HuH-7 (cell line): ENCODE measurements at regions not wholly inside any gene's neighbourhood (a gene's known extent, or its start where the extent isn't known, plus 50 kb on each side); places are given as distances from the start of the nearest gene placed in this dataset.
"Not testable (repeated sequence)": the region's sequence is repeated elsewhere in the genome, so short reads cannot be mapped to it uniquely, and the experiment has no call there.

Experiments
- DNase-seq: peaks from one replicate; pipeline ENCODE4 v3.0.0; 2011; ENCODE audit warnings: low spot score

GRCh38 chr10:109405338-109405737 lies 518.0 kb downstream of the XPNPEP1 start:
- DNase-seq, result no peak

- no peak for DNase-seq
Measured at GRCh38 chr10:109403551-109403950, 519.8 kb downstream of the XPNPEP1 start.

- DNase-seq, result no peak
Measured at GRCh38 chr10:109393425-109393824, 529.9 kb downstream of the XPNPEP1 start.

GRCh38 chr10:109386921-109387320 lies 536.4 kb downstream of the XPNPEP1 start:
- DNase-seq, result no peak

GRCh38 chr10:109386101-109386500 lies 537.2 kb downstream of the XPNPEP1 start:
- no peak for DNase-seq

DNA sequence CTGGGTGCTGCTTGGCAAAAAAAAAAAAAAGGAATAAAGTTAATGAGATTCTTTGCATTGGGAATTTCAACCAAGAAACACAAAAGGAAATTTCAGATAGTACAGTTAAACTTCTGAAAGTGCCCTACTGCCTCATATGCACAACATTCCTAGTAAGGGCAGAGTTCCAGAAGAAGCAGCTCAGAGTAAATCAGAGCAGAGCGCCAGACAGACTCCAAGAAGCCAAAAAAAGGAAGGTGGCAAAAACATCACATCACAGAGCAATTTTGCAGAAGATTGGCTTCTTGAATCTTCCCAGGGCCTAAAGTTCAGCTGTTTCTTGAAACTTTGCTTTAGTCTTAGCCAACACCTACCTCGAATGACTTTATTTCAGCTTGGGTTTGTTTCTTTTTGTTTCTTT lies 544.1 kb downstream of the XPNPEP1 start:
- no peak for DNase-seq

GRCh38 chr10:109374215-109374614 lies 549.1 kb downstream of the XPNPEP1 start:
- no peak for DNase-seq

GRCh38 chr10:109359316-109359715 lies 564.0 kb downstream of the XPNPEP1 start:
- DNase-seq, result no peak

GRCh38 chr10:109358325-109358724 lies 565.0 kb downstream of the XPNPEP1 start:
- no peak for DNase-seq

DNA sequence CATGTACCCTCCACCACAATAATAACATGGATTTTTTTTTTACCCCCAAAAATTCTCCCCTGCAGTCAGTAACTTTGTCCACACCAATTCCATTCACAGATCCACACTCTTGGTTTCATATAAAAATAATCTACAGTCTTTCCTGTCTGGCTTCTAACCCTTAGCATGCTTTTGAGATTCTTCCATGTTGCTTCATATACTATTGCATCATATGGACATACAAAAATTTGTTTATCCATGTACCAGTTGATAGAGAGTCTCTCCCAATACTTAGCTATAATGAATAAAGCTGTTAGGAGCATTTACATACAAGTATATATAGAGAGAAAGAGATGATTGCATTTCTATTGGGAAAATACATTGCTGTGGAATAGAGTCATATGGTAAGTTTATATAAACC lies 575.0 kb downstream of the XPNPEP1 start:
- DNase-seq, result no peak

GRCh38 chr10:109343293-109343692 lies 580.0 kb downstream of the XPNPEP1 start:
- no peak for DNase-seq

- no peak for DNase-seq
Measured at GRCh38 chr10:109341986-109342385, 581.3 kb downstream of the XPNPEP1 start.

- no peak for DNase-seq
Measured at GRCh38 chr10:109328001-109328400, 595.3 kb downstream of the XPNPEP1 start.

DNA sequence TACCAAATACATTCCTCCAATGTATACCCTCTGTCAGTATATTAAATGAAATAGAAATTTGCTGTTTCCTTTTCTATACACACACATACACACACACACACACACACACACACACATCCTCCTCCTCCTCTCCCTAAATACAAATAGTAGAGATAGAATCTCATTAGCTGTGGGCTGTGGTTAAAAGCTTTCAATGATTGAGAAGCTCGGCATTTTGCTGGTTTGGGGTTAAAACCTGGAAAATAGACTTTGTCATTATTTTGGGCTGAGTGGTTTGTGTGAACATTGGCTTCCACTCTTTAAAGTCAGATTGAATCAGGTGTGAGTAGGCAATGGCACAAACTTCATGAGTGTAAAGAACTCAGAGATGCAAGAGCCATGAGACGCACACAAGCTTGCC lies 596.0 kb downstream of the XPNPEP1 start:
- DNase-seq, result no peak

DNA sequence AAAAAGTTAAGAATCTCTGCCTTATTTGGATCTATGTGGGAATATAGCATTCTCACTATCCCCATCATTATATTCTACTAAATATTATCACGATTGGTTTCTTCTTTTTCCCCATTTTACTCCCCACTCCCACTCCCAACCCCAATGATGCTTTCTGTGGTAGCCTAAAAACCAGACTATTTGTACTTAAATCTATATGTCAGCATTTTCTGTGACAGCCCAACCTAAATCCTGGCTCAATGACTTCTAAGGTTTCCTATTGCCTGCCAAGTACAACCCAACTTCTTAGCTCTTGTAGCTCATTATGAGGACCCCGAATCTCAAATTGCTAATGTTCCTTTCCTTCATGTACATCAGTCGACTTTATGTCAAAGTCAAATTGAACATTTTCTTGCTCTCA lies 598.6 kb downstream of the XPNPEP1 start:
- no peak for DNase-seq

DNA sequence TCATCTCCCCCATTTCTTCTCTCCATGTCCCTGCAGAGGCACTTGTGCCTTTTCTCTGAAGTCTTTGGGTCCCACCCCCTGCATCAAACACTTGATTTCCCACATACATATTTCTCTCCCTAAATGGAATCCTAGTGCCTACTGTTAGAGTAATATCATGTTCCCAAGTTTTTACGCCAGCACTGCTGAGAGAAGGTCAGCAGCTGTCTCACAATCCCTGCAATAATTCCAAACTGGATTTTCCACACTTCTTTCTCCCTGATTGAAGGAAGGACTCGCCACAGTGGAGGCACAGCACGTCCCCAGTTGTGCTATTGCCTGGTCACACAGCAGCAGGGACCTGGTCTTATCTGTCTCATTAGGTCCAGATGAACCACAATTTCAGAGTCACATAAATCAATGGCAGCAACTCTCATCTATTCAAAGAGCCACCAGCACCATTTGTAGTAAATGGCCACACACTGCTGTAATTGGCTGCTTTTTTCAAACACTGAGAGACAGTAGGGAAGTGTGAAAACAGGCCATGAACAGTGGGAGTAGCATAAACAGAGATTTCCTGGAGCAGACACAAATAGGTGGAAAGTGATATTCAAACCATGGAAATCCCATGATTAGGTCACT lies 605.5 kb downstream of the XPNPEP1 start:
- DNase-seq, result no peak

GRCh38 chr10:109314016-109314415 lies 609.3 kb downstream of the XPNPEP1 start:
- DNase-seq, result not testable (repeated sequence)

DNA sequence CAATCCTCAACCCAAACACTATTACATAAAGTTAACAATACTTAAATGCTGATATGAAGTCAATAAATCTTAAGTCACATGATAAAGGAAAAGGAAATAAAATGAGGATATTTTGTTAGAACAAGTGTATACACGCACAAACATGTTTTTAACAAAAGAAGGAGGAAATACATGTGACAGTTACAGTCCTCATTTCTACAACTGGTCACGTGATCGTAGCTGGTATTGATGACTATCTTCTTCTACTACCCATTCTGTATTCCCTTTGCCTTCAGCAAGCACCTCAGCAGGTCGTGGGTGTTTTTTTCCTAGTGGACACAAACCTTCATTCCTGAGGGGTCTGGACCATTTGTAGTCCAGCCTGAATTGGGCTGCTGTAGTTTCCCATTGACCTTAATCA lies 610.8 kb downstream of the XPNPEP1 start:
- not testable (repeated sequence) for DNase-seq

- no peak for DNase-seq
Measured at GRCh38 chr10:109308971-109309370, 614.3 kb downstream of the XPNPEP1 start.

GRCh38 chr10:109307102-109307501 lies 616.2 kb downstream of the XPNPEP1 start:
- not testable (repeated sequence) for DNase-seq

- no peak for DNase-seq
Measured at GRCh38 chr10:109306698-109307097, 616.6 kb downstream of the XPNPEP1 start.

DNA sequence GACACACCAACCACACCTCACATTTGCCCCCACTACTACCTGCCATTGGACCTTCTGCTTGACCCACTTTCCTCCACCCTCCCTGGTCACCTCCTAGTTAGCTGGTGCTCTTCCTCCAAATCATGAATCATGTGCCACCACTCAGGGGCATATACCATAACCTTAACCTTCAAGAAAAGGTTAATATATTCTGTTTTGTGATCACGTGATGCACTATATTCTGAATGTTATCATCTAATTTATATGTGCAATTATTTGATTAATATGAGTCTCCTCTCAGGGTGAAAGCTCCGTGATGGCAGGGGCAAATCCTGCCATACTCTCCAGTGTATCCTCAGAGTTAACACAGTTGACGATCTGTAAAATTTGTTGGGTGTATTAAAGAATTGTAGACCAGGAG lies 635.5 kb downstream of the XPNPEP1 start:
- no peak for DNase-seq

DNA sequence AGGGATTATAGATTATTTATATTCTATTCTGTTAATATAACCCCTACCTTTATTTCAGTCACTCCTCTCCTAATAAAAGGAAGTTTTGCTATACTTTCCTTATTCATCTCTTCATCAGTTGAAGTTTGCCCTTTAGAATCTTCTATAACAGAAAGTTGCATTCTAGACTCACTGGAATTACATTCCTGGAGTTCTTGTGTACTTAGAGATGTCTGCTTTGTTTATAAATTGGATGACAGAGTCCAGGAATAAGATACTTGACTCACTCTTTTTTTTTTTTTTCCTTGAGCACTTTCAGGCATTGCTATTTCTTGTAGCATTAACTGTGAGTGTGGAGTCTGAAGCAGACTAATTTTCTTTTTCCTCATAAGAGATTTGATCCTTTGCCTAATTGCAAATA lies 640.8 kb downstream of the XPNPEP1 start:
- DNase-seq, result no peak

- DNase-seq, result no peak
Measured at GRCh38 chr10:109281347-109281746, 642.0 kb downstream of the XPNPEP1 start.

GRCh38 chr10:109280837-109281236 lies 642.5 kb downstream of the XPNPEP1 start:
- no peak for DNase-seq
